Pancreas (tissue), 10 donors: ENCODE measurements at regions not wholly inside any gene's neighbourhood (a gene's known extent, or its start where the extent isn't known, plus 50 kb on each side); places are given as distances from the start of the nearest gene placed in this dataset.

Experiments
- ATAC-seq, 4 donors: fragments of 200-7000 bp; cut with Tn5 transposase; one replicate each; pipeline versions ENCODE4 v1.8.0 to v1.9.1; 2020; ENCODE audit warnings: mild to moderate bottlenecking in 4 of 4, moderate library complexity in 4 of 4
- DNase-seq, 6 donors: peaks; one replicate each; pipeline ENCODE4 v3.0.0-alpha.2; 2020
- FAIRE-seq: peaks from 2 replicates; lab custom pipeline; 2012; peaks lifted over from hg19 to GRCh38; lab: Jason Lieb, UNC
- H3K27ac ChIP-seq, 4 donors: fragments of 200-600 bp; sonication (generic); 1 replicate in 3 of 4; 2 replicates in 1 of 4; pipeline versions ENCODE4 v1.5.0 to v1.8.0; 2020
- H3K27me3 ChIP-seq, 4 donors: fragments of 200-600 bp; one replicate each; pipeline ENCODE4 v1.8.0; 2021
- H3K36me3 ChIP-seq, 3 donors: fragments of 200-600 bp; sonication (generic) in 1 of 3; one replicate each; pipeline versions ENCODE4 v1.5.0 to v1.8.0; 2020 to 2021
- H3K4me1 ChIP-seq, 3 donors: fragments of 200-600 bp; one replicate each; pipeline ENCODE4 v1.8.0; 2021
- H3K4me3 ChIP-seq, 4 donors: fragments of 200-600 bp; sonication (generic) in 2 of 4; one replicate each; pipeline versions ENCODE4 v1.5.0 to v1.8.0; 2020 to 2021
- H3K9me3 ChIP-seq, 4 donors: fragments of 200-600 bp; one replicate each; pipeline ENCODE4 v1.8.0; 2021
- CTCF ChIP-seq, 4 donors: fragments of 200-600 bp; sonication (generic) in 3 of 4; IDR thresholded peaks; one replicate each; pipeline versions ENCODE4 v1.5.0 to v1.8.0; 2021; ENCODE audit warnings: antibody characterized with exemption in 4 of 4
- WGBS, 2 donors: extraction: QIAGEN DNeasy Blood & Tissue Kit; methylation state at CpG; one replicate each; pipeline ENCODE4 v1.1.7; 2013; 5-methylcytosine and 5-hydroxymethylcytosine counted together
- intact Hi-C, 3 donors: fragments of 100-400 bp; cut with DNase I; formaldehyde crosslinking; loops; one replicate each; pipeline versions ENCODE4 v1.11.1 to v1.14.2; 2022
- donor health status: healthy with polysubstance abuse.
- donor health status: DM: no; HTN: no; CAD: no; lungs with moderate emphysema.
- donor health status: DM: no; HTN: no; CAD: no.
- donor health status: control.
- donor health status: control.
- donor health status: Bipolar disorder and iron deficiency.
- donor health status: DM: yes; HTN: yes; CAD: no.
- donor health status: DM: no; HTN: no; CAD: no.
- donor health status: DM: no; HTN: no; CAD: no.
- donor health status: DM: yes; HTN: yes; CAD: no.

GRCh38 chr20:19926591-19926990, 90.6 kb upstream of the NAA20 start:
- Histone ChIP-seq H3K4me3 (no peak overlapping the region), H3K9me3 (no peaks in the 10 kb centered on the region), H3K36me3 (no peaks in the 10 kb centered on the region), H3K27me3 (no peaks in the 10 kb centered on the region), H3K27ac (no peak overlapping the region), H3K4me1 (peaks cover 0 to 15% (median 11%) of the 10 kb centered on the region in 3 donors)
- no peak for TF ChIP-seq CTCF (IDR thresholded peaks at IDR 0.05)
- DNase-seq = no peak
- intact Hi-C loops = no loop called here
- FAIRE-seq = no peak
- 45 to 49% methylated on average over 4 of the region's 4 CpGs for WGBS, 2 donors
- no peak for ATAC-seq

GRCh38 chr20:19928328-19929011, 88.7 kb upstream of the NAA20 start:
- Histone ChIP-seq H3K4me3 (no peak overlapping the region), H3K27ac (peak overlapping the region in 3 of 4 donors; percentile 19 to 59 (median 35)), H3K4me1 (peaks cover 0 to 15% (median 11%) of the 10 kb centered on the region in 3 donors), H3K36me3 (no peaks in the 10 kb centered on the region), H3K27me3 (no peaks in the 10 kb centered on the region), H3K9me3 (no peaks in the 10 kb centered on the region)
- FAIRE-seq (no peak), ATAC-seq (peak; percentile 88 to 94 (median 92)), DNase-seq (peak in 5 of 6 donors; percentile 61 to 69 (median 65))
- intact Hi-C loops = no loop called here
- 63 to 71% methylated on average over 9 of the region's 9 CpGs for WGBS, 2 donors
- TF ChIP-seq CTCF (IDR thresholded peaks at IDR 0.05) = no peak

- no peak for TF ChIP-seq CTCF (IDR thresholded peaks at IDR 0.05)
- DNase-seq = peak in 4 of 6 donors; percentile 33 to 69 (median 40)
Measured at GRCh38 chr20:19929012-19929360, 88.2 kb upstream of the NAA20 start.

GRCh38 chr20:19929481-19930145, 87.5 kb upstream of the NAA20 start:
- Histone ChIP-seq H3K4me1 (peaks cover 0 to 15% (median 11%) of the 10 kb centered on the region in 3 donors), H3K27me3 (no peaks in the 10 kb centered on the region), H3K4me3 (no peak overlapping the region), H3K9me3 (no peaks in the 10 kb centered on the region), H3K27ac (no peak overlapping the region), H3K36me3 (no peaks in the 10 kb centered on the region)
- 80 to 90% methylated on average over 7 of the region's 7 CpGs for WGBS, 2 donors
- intact Hi-C loops = no loop called here
- DNase-seq = no peak
- ATAC-seq = no peak
- TF ChIP-seq CTCF (IDR thresholded peaks at IDR 0.05) = no peak
- no peak for FAIRE-seq

More at GRCh38 chr20:19929012-19929360, 88.2 kb upstream of the NAA20 start:
- H3K27ac ChIP-seq = peak overlapping the region in 2 of 4 donors; percentile 19 to 35
- H3K4me1 ChIP-seq = peaks cover 0 to 15% (median 11%) of the 10 kb centered on the region in 3 donors
- H3K9me3 ChIP-seq = no peaks in the 10 kb centered on the region
- H3K4me3 ChIP-seq = no peak overlapping the region
- FAIRE-seq (no peak), ATAC-seq (peak; percentile 73 to 82 (median 80))
- no peaks in the 10 kb centered on the region for H3K27me3 ChIP-seq
- 43 to 47% methylated on average over 1 of the region's 1 CpG for WGBS, 2 donors
- H3K36me3 ChIP-seq = no peaks in the 10 kb centered on the region
- intact Hi-C loops = no loop called here

GRCh38 chr20:19930426-19930825, 86.7 kb upstream of the NAA20 start:
- Histone ChIP-seq H3K4me3 (no peak overlapping the region), H3K9me3 (no peaks in the 10 kb centered on the region), H3K36me3 (no peaks in the 10 kb centered on the region), H3K27me3 (no peaks in the 10 kb centered on the region), H3K4me1 (peaks cover 4 to 17% (median 15%) of the 10 kb centered on the region in 3 donors), H3K27ac (no peak overlapping the region)
- DNase-seq (no peak), FAIRE-seq (no peak), ATAC-seq (no peak)
- no peak for TF ChIP-seq CTCF (IDR thresholded peaks at IDR 0.05)
- 73 to 74% methylated on average over 5 of the region's 5 CpGs for WGBS, 2 donors
- intact Hi-C loops = no loop called here
